ENCODE measurements at regions not wholly inside any gene's neighbourhood (a gene's known extent, or its start where the extent isn't known, plus 50 kb on each side); places are given as distances from the start of the nearest gene placed in this dataset.

GRCh38 chr2:145548479-145548878, 1028.6 kb upstream of the ZEB2 start:
- H3K4me3 ChIP-seq (ENCODE audit: control insufficient read depth, low read depth, low read length), result no peak overlapping the region
- DNase-seq (ENCODE audit: low read depth), result no peak
- no peak for TF ChIP-seq CTCF (IDR thresholded peaks at IDR 0.05; ENCODE audit: control insufficient read depth, insufficient read depth, low read depth, low read length, missing control alignments)

GRCh38 chr2:145547620-145548019, 1027.7 kb upstream of the ZEB2 start:
- no peak for TF ChIP-seq CTCF (IDR thresholded peaks at IDR 0.05; ENCODE audit: control insufficient read depth, insufficient read depth, low read depth, low read length, missing control alignments)
- no peak overlapping the region for H3K4me3 ChIP-seq (ENCODE audit: control insufficient read depth, low read depth, low read length)
- no peak for DNase-seq (ENCODE audit: low read depth)

GRCh38 chr2:145546091-145546490, 1026.2 kb upstream of the ZEB2 start:
- no peak overlapping the region for H3K4me3 ChIP-seq (ENCODE audit: control insufficient read depth, low read depth, low read length)
- DNase-seq (ENCODE audit: low read depth), result no peak
- TF ChIP-seq CTCF (IDR thresholded peaks at IDR 0.05; ENCODE audit: control insufficient read depth, insufficient read depth, low read depth, low read length, missing control alignments), result peak; percentile 45

GRCh38 chr2:145543856-145544255, 1023.9 kb upstream of the ZEB2 start:
- no peak overlapping the region for H3K4me3 ChIP-seq (ENCODE audit: control insufficient read depth, low read depth, low read length)
- DNase-seq (ENCODE audit: low read depth), result no peak
- no peak for TF ChIP-seq CTCF (IDR thresholded peaks at IDR 0.05; ENCODE audit: control insufficient read depth, insufficient read depth, low read depth, low read length, missing control alignments)

- no peak for DNase-seq (ENCODE audit: low read depth)
- no peak for TF ChIP-seq CTCF (IDR thresholded peaks at IDR 0.05; ENCODE audit: control insufficient read depth, insufficient read depth, low read depth, low read length, missing control alignments)
- H3K4me3 ChIP-seq (ENCODE audit: control insufficient read depth, low read depth, low read length), result no peak overlapping the region
Measured at GRCh38 chr2:145543155-145543554, 1023.2 kb upstream of the ZEB2 start.

- H3K4me3 ChIP-seq (ENCODE audit: control insufficient read depth, low read depth, low read length), result no peak overlapping the region
- TF ChIP-seq CTCF (IDR thresholded peaks at IDR 0.05; ENCODE audit: control insufficient read depth, insufficient read depth, low read depth, low read length, missing control alignments), result no peak
- no peak for DNase-seq (ENCODE audit: low read depth)
Measured at GRCh38 chr2:145541028-145541427, 1021.1 kb upstream of the ZEB2 start.
